ENCODE measurements at regions not wholly inside any gene's neighbourhood (a gene's known extent, or its start where the extent isn't known, plus 50 kb on each side); places are given as distances from the start of the nearest gene placed in this dataset.

- H3K27ac ChIP-seq (ENCODE audit: insufficient read depth, low read length) = peak overlapping the region; percentile 3; the same call in 1 of the 2 replicates
Observed at GRCh38 chr4:137961051-137961438, 281.1 kb downstream of the SLC7A11 start.

More at GRCh38 chr4:137961051-137961438, 281.1 kb downstream of the SLC7A11 start:
- Histone ChIP-seq H4K20me1 (ENCODE audit: insufficient read depth, low read length) (no peaks in the 10 kb centered on the region), H2BK20ac (ENCODE audit: low read depth, low read length) (peak overlapping the region; percentile 24; the same call in 1 of the 2 replicates), H2BK15ac (ENCODE audit: low read depth, low read length) (peak overlapping the region; percentile 35; the same call in 2 of the 3 replicates), H3K36me3 (ENCODE audit: control insufficient read depth, insufficient read depth, low read length) (no peaks in the 10 kb centered on the region), H2BK5ac (ENCODE audit: low read depth, low read length, poor library complexity, severe bottlenecking) (peak overlapping the region; percentile 63), H4K8ac (ENCODE audit: low read depth in 2 of 2, low read length in 2 of 2) (peak overlapping the region in 1 of 2 experiments; percentile 28; a peak in 1 of 4 replicates), H3K4me2 (ENCODE audit: low read depth, low read length) (peak overlapping the region; percentile 42), H3K9me1 (ENCODE audit: insufficient read depth, low read length) (no peaks in the 10 kb centered on the region; the same call in 1 of the 2 replicates), H3K56ac (ENCODE audit: extremely low read depth, insufficient read depth, low read length) (no peak overlapping the region), H3K23ac (ENCODE audit: low read depth, low read length) (no peak overlapping the region), H2AK9ac (replicated peaks; ENCODE audit: low read depth, low read length, poor library complexity) (no peak overlapping the region), H3K4me1 (ENCODE audit: control insufficient read depth, insufficient read depth, low read length) (0 out of 2 replicates have a peak, but pooled peaks cover 3% of the 10 kb centered on the region), H3K4ac (ENCODE audit: low read depth, low read length) (peak overlapping the region; percentile 57), H3K9me3 (ENCODE audit: control insufficient read depth, insufficient read depth, low read length) (no peaks in the 10 kb centered on the region), H3K18ac (ENCODE audit: low read depth, low read length) (no peak overlapping the region), H2AK5ac (ENCODE audit: low read depth, low read length) (no peak overlapping the region), H4K5ac (ENCODE audit: low read depth, low read length) (no peak overlapping the region), H3K79me1 (ENCODE audit: low read depth in 1 of 2, low read length in 2 of 2) (no peaks in the 10 kb centered on the region), H2BK120ac (ENCODE audit: low read depth, low read length) (peak overlapping the region; percentile 82), H2AFZ (replicated peaks; ENCODE audit: low read length, poor library complexity) (peak overlapping the region; percentile 55), H3K27me3 (ENCODE audit: control insufficient read depth, insufficient read depth, low read length) (no peaks in the 10 kb centered on the region), H3K4me3 (ENCODE audit: insufficient read depth, low read depth, low read length) (no peak overlapping the region), H3K9ac (ENCODE audit: low read depth, low read length) (no peak overlapping the region), H4K91ac (ENCODE audit: insufficient read depth, low read depth, low read length) (no peak overlapping the region), H3K14ac (replicated peaks; ENCODE audit: low read depth, low read length) (no peak overlapping the region)
- DNase-seq (no peak), ATAC-seq (ENCODE audit: low read depth) (peak; percentile 70)
- CTCF ChIA-PET = no interaction called here
- in situ Hi-C loops (cut with MboI; ENCODE audit: low sequenced_read_pairs) (no loop called here), dilution Hi-C loops (cut with HindIII; ENCODE audit: low sequenced_read_pairs, unreplicated experiment) (no loop called here), intact Hi-C loops (cut with micrococcal nuclease) (no loop called here)
- BruUV-seq (replicated peaks) = no TSS peak
- POLR2A ChIA-PET (ENCODE audit: unreplicated experiment) = no interaction called here
- TF ChIP-seq MAZ (IDR thresholded peaks at IDR 0.05; ENCODE audit: borderline replicate concordance, low read depth, low read length) = no peak
- peak; percentile 86 for TF ChIP-seq CEBPB (IDR thresholded peaks at IDR 0.05; ENCODE audit: low read depth, low read length)

Measured in IMR-90 (cell line).